GM12878 (cell line): ENCODE measurements at regions not wholly inside any gene's neighbourhood (a gene's known extent, or its start where the extent isn't known, plus 50 kb on each side); places are given as distances from the start of the nearest gene placed in this dataset.

ENCODE experiments used
- ATAC-seq: fragments of 200-7000 bp; cut with Tn5 transposase; 3 replicates; pipeline ENCODE4 v1.9.1; 2020; ENCODE audit warnings: mild to moderate bottlenecking, moderate library complexity
- BruUV-seq: library from RNA; stranded (reverse); fragments of 400-500 nt; replicated peaks from 2 replicates; lab custom pipeline; 2021; lab: Mats Ljungman, UMichigan
- CTCF ChIA-PET: fragments of 300-600 bp; sonication (Branson Sonifier 250); formaldehyde crosslinking; extraction: SDS; loops from one replicate; lab custom pipeline; 2021; ENCODE audit warnings: inconsistent platforms; lab: Yijun Ruan, JAX
- POLR2A ChIA-PET: fragments of 350-600 bp; formaldehyde crosslinking; extraction: SDS; loops from one replicate; lab custom pipeline; 2021; ENCODE audit warnings: inconsistent platforms; lab: Charles Lee
- RAD21 ChIA-PET: fragments of 300-600 bp; sonication (Branson Sonifier 250); formaldehyde crosslinking; loops from one replicate; lab custom pipeline; 2023; ENCODE audit warnings: antibody characterized with exemption; ENCODE audit not compliant: unreplicated experiment; lab: Charles Lee
- SMC1A ChIA-PET: fragments of 300-600 bp; sonication (Branson Sonifier 250); formaldehyde crosslinking; loops from one replicate; lab custom pipeline; 2023; ENCODE audit not compliant: unreplicated experiment, uncharacterized antibody; lab: Charles Lee
- DNase-seq: peaks from one replicate; pipeline ENCODE4 v3.0.0-alpha.2; 2011; ENCODE audit warnings: low read depth, low spot score
- FAIRE-seq: peaks from 3 replicates; lab custom pipeline; 2011; peaks lifted over from hg19 to GRCh38; lab: Jason Lieb, UNC
- H2AFZ ChIP-seq: 2 replicates; pipeline ENCODE4 v1.6.0; 2011; ENCODE audit warnings: low read depth, low read length, control low read depth; ENCODE audit not compliant: control insufficient read depth
- H3K27ac ChIP-seq: 2 replicates; pipeline ENCODE4 v1.5.1; 2011; ENCODE audit warnings: control low read depth; ENCODE audit not compliant: control insufficient read depth, insufficient read depth
- H3K27me3 ChIP-seq, 2 experiments: replicated peaks in 1 of 2; 2 replicates each; pipeline versions ENCODE4 v1.6.0 to v1.6.1; 2011; ENCODE audit warnings: low read length in 1 of 2; ENCODE audit not compliant: control insufficient read depth in 2 of 2, insufficient read depth in 2 of 2
- H3K36me3 ChIP-seq, 2 experiments: 2 replicates each; pipeline ENCODE4 v1.5.1; 2011; ENCODE audit warnings: low read length in 1 of 2; ENCODE audit not compliant: control insufficient read depth in 2 of 2, insufficient read depth in 2 of 2
- H3K4me1 ChIP-seq: 2 replicates; pipeline ENCODE4 v1.6.1; 2011; ENCODE audit warnings: mild to moderate bottlenecking, low read length, moderate library complexity, mixed read lengths; ENCODE audit not compliant: control insufficient read depth, insufficient read depth
- H3K4me2 ChIP-seq: 2 replicates; pipeline ENCODE4 v1.6.0; 2011; ENCODE audit warnings: control low read depth; ENCODE audit not compliant: control insufficient read depth, insufficient read depth
- H3K4me3 ChIP-seq: fragments of 200-600 bp; sonication (generic); 2 replicates; pipeline ENCODE4 v1.5.1; 2016
- H3K79me2 ChIP-seq: 2 replicates; pipeline ENCODE4 v1.6.0; 2011; ENCODE audit warnings: low read length; ENCODE audit not compliant: control insufficient read depth, insufficient read depth
- H3K9ac ChIP-seq: 2 replicates; pipeline ENCODE4 v1.8.0; 2011; ENCODE audit warnings: low read length, control low read depth, mixed read lengths; ENCODE audit not compliant: control insufficient read depth, insufficient read depth
- H3K9me3 ChIP-seq: replicated peaks from 3 replicates; pipeline ENCODE4 v1.5.1; 2011; ENCODE audit warnings: mild to moderate bottlenecking, low read length; ENCODE audit not compliant: control insufficient read depth, insufficient read depth
- H4K20me1 ChIP-seq: 2 replicates; pipeline ENCODE4 v1.6.0; 2011; ENCODE audit not compliant: control insufficient read depth, insufficient read depth
- CBX5 ChIP-seq: sonication (generic); IDR thresholded peaks from 2 replicates; pipeline ENCODE4 v1.6.1; 2016; ENCODE audit warnings: low read depth, moderate library complexity, mild to moderate bottlenecking, inconsistent platforms
- PRDM15 ChIP-seq: fragments of 450-650 bp; formaldehyde crosslinking; IDR thresholded peaks from 2 replicates; pipeline ENCODE4 v1.4.0; 2020; ENCODE audit warnings: mild to moderate bottlenecking, moderate library complexity
- WGBS: methylation state at CpG from one replicate; pipeline ENCODE4 v1.1.6; 2016; ENCODE audit warnings: low lambda C conversion rate; ENCODE audit not compliant: insufficient replicate concordance, insufficient coverage; ENCODE audit errors: missing lambda C conversion rate; 5-methylcytosine and 5-hydroxymethylcytosine counted together
- in situ Hi-C: fragments of 300-500 bp; cut with MboI; formaldehyde crosslinking; loops from 9 replicates; pipeline ENCODE4 v1.14.3; 2018; ENCODE audit warnings: mixed read lengths
- intact Hi-C: fragments of 100-400 bp; cut with micrococcal nuclease; formaldehyde crosslinking; loops from one replicate; pipeline ENCODE4 v1.14.2; 2022; ENCODE audit not compliant: unreplicated experiment

- TF ChIP-seq CBX5 (no peak), PRDM15 (CRISPR knock-in tag) (no peak)
- H3K79me2 ChIP-seq: no peaks in the 10 kb centered on the region
- H3K9me3 ChIP-seq: no peaks in the 10 kb centered on the region
- no peaks in the 10 kb centered on the region for H4K20me1 ChIP-seq
- H3K4me3 ChIP-seq: no peak overlapping the region
- no peak overlapping the region for H3K9ac ChIP-seq
- SMC1A ChIA-PET: interaction anchor here (0.8 to 1.6 kb wide), 4 partner anchors 36 to 101 kb away, joined by 3 read pairs; no protein-coding TSS in a partner anchor
- no peak for ATAC-seq
- no peaks in the 10 kb centered on the region for H3K36me3 ChIP-seq
- H3K27me3 ChIP-seq: no peaks in the 10 kb centered on the region
- BruUV-seq: no TSS peak
- intact Hi-C loops: no loop called here
- no peak overlapping the region for H2AFZ ChIP-seq
- DNase-seq: no peak
- in situ Hi-C loops: no loop called here
- no peak for FAIRE-seq
- RAD21 ChIA-PET: no interaction called here
- H3K4me2 ChIP-seq: no peak overlapping the region
- CTCF ChIA-PET: interaction anchor here (1.3 kb wide), 1 partner anchor 99 kb away, joined by 3 read pairs; the partner anchor contains the start of gene SESN3
- POLR2A ChIA-PET: interaction anchor here (0.6 kb wide), 1 partner anchor 435 kb away, joined by 4 read pairs; no protein-coding TSS in a partner anchor
- 54% methylated on average over 1 of the region's 1 CpG for WGBS
- H3K4me1 ChIP-seq: no peaks in the 10 kb centered on the region
- H3K27ac ChIP-seq: no peak overlapping the region
Measured at GRCh38 chr11:95330302-95330701, 99.3 kb upstream of the SESN3 start.
